SK-N-SH (cell line): ENCODE measurements at regions not wholly inside any gene's neighbourhood (a gene's known extent, or its start where the extent isn't known, plus 50 kb on each side); places are given as distances from the start of the nearest gene placed in this dataset.

Experiments
- EP300 ChIP-seq, 2 experiments: IDR thresholded peaks; 2 replicates each; pipeline versions ENCODE4 v1.4.0 to v1.6.1; 2012; ENCODE audit warnings: borderline replicate concordance in 1 of 2, low read depth in 1 of 2, low read length in 1 of 2
- JUND ChIP-seq: IDR thresholded peaks from 2 replicates; pipeline ENCODE4 v1.4.0; 2012
- MXI1 ChIP-seq: IDR thresholded peaks from 2 replicates; pipeline ENCODE4 v1.6.1; 2012; ENCODE audit warnings: mild to moderate bottlenecking, low read depth, low read length, improper control_type of control experiment
- NFIC ChIP-seq: IDR thresholded peaks from 2 replicates; pipeline ENCODE4 v1.4.0; 2012; ENCODE audit warnings: borderline replicate concordance
- NRF1 ChIP-seq: IDR thresholded peaks from 2 replicates; pipeline ENCODE4 v1.6.1; 2012; ENCODE audit warnings: low read depth, mild to moderate bottlenecking, low read length
- SMC3 ChIP-seq: IDR thresholded peaks from 2 replicates; pipeline ENCODE4 v1.6.1; 2012; ENCODE audit warnings: low read depth, low read length, improper control_type of control experiment
- TF ChIP-seq, protein P1 (sequence below): fragments of 200-600 bp; sonication (generic); IDR thresholded peaks from 2 replicates; pipeline ENCODE4 v1.6.1; 2017; ENCODE audit warnings: antibody characterized with exemption, mild to moderate bottlenecking, moderate library complexity
- TF ChIP-seq, protein P2 (sequence below): IDR thresholded peaks from 2 replicates; pipeline ENCODE4 v1.4.0; 2012; ENCODE audit warnings: low read depth
- TF ChIP-seq, protein P3 (sequence below): IDR thresholded peaks from 2 replicates; pipeline ENCODE4 v1.6.1; 2012; ENCODE audit warnings: mild to moderate bottlenecking, low read depth, low read length, moderate library complexity
- TF ChIP-seq, protein P4 (sequence below): IDR thresholded peaks from 2 replicates; pipeline ENCODE4 v1.4.0; 2012; ENCODE audit warnings: low read depth, borderline replicate concordance

DNA sequence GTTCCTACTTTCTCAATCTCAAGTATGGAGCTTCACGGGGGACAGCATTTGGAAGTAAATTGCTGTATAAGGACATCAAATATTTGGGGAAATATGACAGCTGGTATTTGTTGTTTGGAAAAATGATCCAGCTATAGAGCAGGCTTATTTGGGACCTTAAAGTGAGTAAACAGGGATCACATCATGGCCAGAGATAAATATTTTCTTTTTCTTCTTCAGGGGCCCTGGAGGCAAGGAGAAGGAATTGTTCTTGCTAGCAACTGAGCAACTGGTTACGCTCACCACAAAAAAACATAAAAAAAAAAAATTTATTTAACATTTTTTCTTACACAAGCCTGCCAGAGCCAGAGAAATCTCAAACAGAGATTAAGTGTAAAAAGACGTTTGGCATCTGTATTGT, 277.2 kb upstream of the UGT8 start:
- TF ChIP-seq, protein P1, sequence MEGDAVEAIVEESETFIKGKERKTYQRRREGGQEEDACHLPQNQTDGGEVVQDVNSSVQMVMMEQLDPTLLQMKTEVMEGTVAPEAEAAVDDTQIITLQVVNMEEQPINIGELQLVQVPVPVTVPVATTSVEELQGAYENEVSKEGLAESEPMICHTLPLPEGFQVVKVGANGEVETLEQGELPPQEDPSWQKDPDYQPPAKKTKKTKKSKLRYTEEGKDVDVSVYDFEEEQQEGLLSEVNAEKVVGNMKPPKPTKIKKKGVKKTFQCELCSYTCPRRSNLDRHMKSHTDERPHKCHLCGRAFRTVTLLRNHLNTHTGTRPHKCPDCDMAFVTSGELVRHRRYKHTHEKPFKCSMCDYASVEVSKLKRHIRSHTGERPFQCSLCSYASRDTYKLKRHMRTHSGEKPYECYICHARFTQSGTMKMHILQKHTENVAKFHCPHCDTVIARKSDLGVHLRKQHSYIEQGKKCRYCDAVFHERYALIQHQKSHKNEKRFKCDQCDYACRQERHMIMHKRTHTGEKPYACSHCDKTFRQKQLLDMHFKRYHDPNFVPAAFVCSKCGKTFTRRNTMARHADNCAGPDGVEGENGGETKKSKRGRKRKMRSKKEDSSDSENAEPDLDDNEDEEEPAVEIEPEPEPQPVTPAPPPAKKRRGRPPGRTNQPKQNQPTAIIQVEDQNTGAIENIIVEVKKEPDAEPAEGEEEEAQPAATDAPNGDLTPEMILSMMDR, result no peak
- TF ChIP-seq NFIC (no peak), NRF1 (no peak), MXI1 (no peak), SMC3 (no peak), EP300 (IDR thresholded peaks at IDR 0.05; ENCODE audit: borderline replicate concordance in 1 of 2, low read depth in 1 of 2, low read length in 1 of 2) (no peak), JUND (no peak)
- TF ChIP-seq, protein P2, sequence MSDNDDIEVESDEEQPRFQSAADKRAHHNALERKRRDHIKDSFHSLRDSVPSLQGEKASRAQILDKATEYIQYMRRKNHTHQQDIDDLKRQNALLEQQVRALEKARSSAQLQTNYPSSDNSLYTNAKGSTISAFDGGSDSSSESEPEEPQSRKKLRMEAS, result no peak
- TF ChIP-seq, protein P3, sequence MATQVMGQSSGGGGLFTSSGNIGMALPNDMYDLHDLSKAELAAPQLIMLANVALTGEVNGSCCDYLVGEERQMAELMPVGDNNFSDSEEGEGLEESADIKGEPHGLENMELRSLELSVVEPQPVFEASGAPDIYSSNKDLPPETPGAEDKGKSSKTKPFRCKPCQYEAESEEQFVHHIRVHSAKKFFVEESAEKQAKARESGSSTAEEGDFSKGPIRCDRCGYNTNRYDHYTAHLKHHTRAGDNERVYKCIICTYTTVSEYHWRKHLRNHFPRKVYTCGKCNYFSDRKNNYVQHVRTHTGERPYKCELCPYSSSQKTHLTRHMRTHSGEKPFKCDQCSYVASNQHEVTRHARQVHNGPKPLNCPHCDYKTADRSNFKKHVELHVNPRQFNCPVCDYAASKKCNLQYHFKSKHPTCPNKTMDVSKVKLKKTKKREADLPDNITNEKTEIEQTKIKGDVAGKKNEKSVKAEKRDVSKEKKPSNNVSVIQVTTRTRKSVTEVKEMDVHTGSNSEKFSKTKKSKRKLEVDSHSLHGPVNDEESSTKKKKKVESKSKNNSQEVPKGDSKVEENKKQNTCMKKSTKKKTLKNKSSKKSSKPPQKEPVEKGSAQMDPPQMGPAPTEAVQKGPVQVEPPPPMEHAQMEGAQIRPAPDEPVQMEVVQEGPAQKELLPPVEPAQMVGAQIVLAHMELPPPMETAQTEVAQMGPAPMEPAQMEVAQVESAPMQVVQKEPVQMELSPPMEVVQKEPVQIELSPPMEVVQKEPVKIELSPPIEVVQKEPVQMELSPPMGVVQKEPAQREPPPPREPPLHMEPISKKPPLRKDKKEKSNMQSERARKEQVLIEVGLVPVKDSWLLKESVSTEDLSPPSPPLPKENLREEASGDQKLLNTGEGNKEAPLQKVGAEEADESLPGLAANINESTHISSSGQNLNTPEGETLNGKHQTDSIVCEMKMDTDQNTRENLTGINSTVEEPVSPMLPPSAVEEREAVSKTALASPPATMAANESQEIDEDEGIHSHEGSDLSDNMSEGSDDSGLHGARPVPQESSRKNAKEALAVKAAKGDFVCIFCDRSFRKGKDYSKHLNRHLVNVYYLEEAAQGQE, result no peak
- TF ChIP-seq, protein P4, sequence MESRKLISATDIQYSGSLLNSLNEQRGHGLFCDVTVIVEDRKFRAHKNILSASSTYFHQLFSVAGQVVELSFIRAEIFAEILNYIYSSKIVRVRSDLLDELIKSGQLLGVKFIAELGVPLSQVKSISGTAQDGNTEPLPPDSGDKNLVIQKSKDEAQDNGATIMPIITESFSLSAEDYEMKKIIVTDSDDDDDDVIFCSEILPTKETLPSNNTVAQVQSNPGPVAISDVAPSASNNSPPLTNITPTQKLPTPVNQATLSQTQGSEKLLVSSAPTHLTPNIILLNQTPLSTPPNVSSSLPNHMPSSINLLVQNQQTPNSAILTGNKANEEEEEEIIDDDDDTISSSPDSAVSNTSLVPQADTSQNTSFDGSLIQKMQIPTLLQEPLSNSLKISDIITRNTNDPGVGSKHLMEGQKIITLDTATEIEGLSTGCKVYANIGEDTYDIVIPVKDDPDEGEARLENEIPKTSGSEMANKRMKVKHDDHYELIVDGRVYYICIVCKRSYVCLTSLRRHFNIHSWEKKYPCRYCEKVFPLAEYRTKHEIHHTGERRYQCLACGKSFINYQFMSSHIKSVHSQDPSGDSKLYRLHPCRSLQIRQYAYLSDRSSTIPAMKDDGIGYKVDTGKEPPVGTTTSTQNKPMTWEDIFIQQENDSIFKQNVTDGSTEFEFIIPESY, result no peak
